ENCODE measurements at regions not wholly inside any gene's neighbourhood (a gene's known extent, or its start where the extent isn't known, plus 50 kb on each side); places are given as distances from the start of the nearest gene placed in this dataset.

GRCh38 chr10:33493497-33493896 is 159.0 kb upstream of the NRP1 start:
- Histone ChIP-seq H3K27me3 (ENCODE audit: insufficient read depth, poor library complexity, severe bottlenecking) (no peaks in the 10 kb centered on the region), H3K36me3 (ENCODE audit: low read depth) (no peaks in the 10 kb centered on the region), H3K4me1 (ENCODE audit: insufficient read depth, poor library complexity, severe bottlenecking) (no peaks in the 10 kb centered on the region), H3K9me3 (ENCODE audit: severe bottlenecking) (no peaks in the 10 kb centered on the region), H3K27ac (ENCODE audit: poor library complexity, severe bottlenecking) (no peak overlapping the region), H3K4me3 (ENCODE audit: severe bottlenecking) (no peak overlapping the region)
- ATAC-seq (ENCODE audit: low read depth) = no peak
- TF ChIP-seq CTCF (IDR thresholded peaks at IDR 0.05; ENCODE audit: poor library complexity, severe bottlenecking) = no peak
- no peak for DNase-seq (ENCODE audit: low spot score)

- Histone ChIP-seq H3K27me3 (ENCODE audit: insufficient read depth, poor library complexity, severe bottlenecking) (no peaks in the 10 kb centered on the region), H3K4me3 (ENCODE audit: severe bottlenecking) (no peak overlapping the region), H3K4me1 (ENCODE audit: insufficient read depth, poor library complexity, severe bottlenecking) (no peaks in the 10 kb centered on the region), H3K27ac (ENCODE audit: poor library complexity, severe bottlenecking) (no peak overlapping the region), H3K36me3 (ENCODE audit: low read depth) (no peaks in the 10 kb centered on the region), H3K9me3 (ENCODE audit: severe bottlenecking) (no peaks in the 10 kb centered on the region)
- DNase-seq (ENCODE audit: low spot score) (no peak), ATAC-seq (ENCODE audit: low read depth) (no peak)
- TF ChIP-seq CTCF (IDR thresholded peaks at IDR 0.05; ENCODE audit: poor library complexity, severe bottlenecking) = no peak
Observed at GRCh38 chr10:33492701-33493345, 158.4 kb upstream of the NRP1 start.

- no peak for ATAC-seq (ENCODE audit: low read depth)
- H3K36me3 ChIP-seq (ENCODE audit: low read depth) = no peaks in the 10 kb centered on the region
- H3K27ac ChIP-seq (ENCODE audit: poor library complexity, severe bottlenecking) = no peak overlapping the region
- H3K27me3 ChIP-seq (ENCODE audit: insufficient read depth, poor library complexity, severe bottlenecking) = no peaks in the 10 kb centered on the region
- peaks cover 3% of the 10 kb centered on the region for H3K4me1 ChIP-seq (ENCODE audit: insufficient read depth, poor library complexity, severe bottlenecking)
- TF ChIP-seq CTCF (IDR thresholded peaks at IDR 0.05; ENCODE audit: poor library complexity, severe bottlenecking) = no peak
- H3K9me3 ChIP-seq (ENCODE audit: severe bottlenecking) = no peaks in the 10 kb centered on the region
- no peak overlapping the region for H3K4me3 ChIP-seq (ENCODE audit: severe bottlenecking)
- no peak for DNase-seq (ENCODE audit: low spot score)
Observed at GRCh38 chr10:33489501-33490176, 155.2 kb upstream of the NRP1 start.

- Histone ChIP-seq H3K27ac (ENCODE audit: poor library complexity, severe bottlenecking) (no peak overlapping the region), H3K27me3 (ENCODE audit: insufficient read depth, poor library complexity, severe bottlenecking) (no peaks in the 10 kb centered on the region), H3K36me3 (ENCODE audit: low read depth) (no peaks in the 10 kb centered on the region), H3K4me1 (ENCODE audit: insufficient read depth, poor library complexity, severe bottlenecking) (peaks cover 3% of the 10 kb centered on the region), H3K9me3 (ENCODE audit: severe bottlenecking) (no peaks in the 10 kb centered on the region), H3K4me3 (ENCODE audit: severe bottlenecking) (no peak overlapping the region)
- no peak for DNase-seq (ENCODE audit: low spot score)
- ATAC-seq (ENCODE audit: low read depth) = no peak
- TF ChIP-seq CTCF (IDR thresholded peaks at IDR 0.05; ENCODE audit: poor library complexity, severe bottlenecking) = no peak
Observed at GRCh38 chr10:33487014-33487776, 152.7 kb upstream of the NRP1 start.
